Tongue (tissue), 1 donor: ENCODE measurements at regions not wholly inside any gene's neighbourhood (a gene's known extent, or its start where the extent isn't known, plus 50 kb on each side); places are given as distances from the start of the nearest gene placed in this dataset.
"Not testable (repeated sequence)": the region's sequence is repeated elsewhere in the genome, so short reads cannot be mapped to it uniquely, and the experiment has no call there.

ENCODE experiments used
- DNase-seq: peaks from one replicate; pipeline ENCODE4 v3.0.0-alpha.2; 2015

DNA sequence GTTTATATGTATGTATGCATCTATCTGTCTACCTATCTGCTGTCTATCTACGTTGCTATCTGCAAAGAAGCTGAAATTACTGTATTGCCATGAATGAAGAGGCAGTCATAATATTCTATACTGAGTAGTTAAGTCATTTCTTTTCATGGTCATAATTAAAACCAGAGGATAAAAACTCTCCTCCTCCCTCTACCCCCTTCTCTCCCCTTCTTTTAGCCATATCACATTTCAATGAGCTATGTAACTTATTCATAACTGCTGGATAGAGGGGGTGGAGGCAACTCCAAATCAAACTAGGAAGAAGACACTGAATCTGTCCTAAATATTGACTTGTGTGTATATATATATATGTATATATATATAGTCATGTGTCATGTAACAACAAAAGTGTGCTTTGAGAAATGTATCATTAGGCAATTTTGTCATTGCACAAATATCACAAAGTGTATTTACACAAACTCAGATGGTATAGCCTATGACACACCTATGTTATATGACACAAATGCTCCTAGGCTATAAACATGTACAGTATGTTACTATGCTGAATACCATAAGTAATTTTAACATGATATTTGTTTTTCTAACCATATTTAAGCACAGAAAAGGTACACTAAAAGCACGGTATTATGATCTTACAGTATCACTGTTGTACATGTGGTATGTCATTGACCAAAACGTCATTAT lies 229.7 kb upstream of the KCNMB2 start:
- DNase-seq = no peak

DNA sequence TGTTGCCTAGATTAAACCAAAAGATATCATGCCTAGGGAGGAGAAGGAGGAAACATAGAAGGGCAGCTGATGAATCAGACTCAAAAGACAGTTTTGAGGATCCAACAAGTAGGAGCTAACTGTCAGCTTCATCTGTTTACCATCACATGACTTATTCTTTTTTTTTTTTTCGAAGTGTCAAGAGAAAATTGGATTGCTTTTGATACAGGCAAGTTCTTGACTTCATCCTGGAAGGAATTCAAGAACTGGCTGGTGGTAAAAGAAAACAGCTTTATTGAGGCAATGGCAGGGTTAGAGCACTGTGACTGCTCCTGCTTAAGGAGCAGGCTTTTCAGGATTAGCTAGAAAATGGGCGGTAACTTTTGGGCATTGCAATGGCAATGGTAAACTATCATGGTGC lies 227.5 kb upstream of the KCNMB2 start:
- no peak for DNase-seq

DNA sequence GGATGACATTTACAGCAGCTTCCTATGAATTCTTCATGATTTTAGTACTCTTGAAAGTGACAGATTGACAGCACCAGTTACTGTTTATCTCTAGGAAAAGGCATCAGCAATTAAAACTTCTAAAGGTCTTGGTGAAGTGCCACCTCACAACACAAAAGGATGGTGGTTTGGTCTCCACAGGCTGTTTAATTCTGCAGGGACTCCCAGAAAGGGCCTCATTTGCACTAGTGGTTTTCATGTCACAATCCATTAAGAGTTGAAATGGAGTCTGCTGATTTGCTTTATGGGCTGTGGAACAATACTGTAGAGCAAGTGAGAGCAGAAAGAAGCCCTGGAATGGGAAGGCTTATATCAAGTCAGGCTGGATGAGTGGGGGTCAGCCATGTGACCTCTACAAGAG lies 225.3 kb upstream of the KCNMB2 start:
- DNase-seq = no peak

DNA sequence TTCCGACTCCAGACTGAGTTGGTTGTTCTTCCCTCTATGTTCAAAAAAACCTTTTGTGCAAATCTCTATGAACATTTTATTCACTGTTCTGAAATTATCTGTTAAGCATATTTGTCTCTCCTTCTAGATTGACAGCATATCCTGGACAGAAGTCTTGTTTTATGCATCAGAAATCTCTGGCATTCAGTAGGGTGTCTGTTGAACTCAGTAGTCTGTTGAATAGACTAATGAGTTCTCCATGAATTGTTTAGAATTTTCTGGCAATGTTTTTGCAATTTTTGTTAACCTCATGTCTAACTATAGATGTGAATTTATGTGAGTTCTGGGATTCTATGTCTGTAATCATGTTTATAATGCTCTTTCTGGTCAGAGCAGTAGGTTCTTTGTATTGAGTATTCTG lies 222.5 kb upstream of the KCNMB2 start:
- no peak for DNase-seq

DNA sequence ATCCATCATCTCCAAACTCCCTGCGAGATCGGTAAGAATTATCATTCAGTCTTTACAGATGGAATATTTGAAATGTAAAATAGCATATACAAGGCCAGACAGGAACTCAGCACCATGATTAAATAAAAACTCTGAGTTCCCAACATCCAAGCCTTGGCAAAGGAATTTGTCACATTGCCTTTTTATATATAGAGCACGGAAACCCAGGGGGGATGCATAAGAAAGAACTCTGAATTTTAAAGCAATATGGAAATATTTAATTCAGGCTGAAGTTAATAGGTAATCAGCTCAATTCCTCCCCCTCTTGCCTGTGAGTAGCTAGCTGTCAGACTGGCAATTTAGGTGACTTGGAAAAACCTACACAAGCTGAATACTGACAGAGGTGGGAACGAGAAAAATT lies 217.9 kb upstream of the KCNMB2 start:
- DNase-seq = no peak

DNA sequence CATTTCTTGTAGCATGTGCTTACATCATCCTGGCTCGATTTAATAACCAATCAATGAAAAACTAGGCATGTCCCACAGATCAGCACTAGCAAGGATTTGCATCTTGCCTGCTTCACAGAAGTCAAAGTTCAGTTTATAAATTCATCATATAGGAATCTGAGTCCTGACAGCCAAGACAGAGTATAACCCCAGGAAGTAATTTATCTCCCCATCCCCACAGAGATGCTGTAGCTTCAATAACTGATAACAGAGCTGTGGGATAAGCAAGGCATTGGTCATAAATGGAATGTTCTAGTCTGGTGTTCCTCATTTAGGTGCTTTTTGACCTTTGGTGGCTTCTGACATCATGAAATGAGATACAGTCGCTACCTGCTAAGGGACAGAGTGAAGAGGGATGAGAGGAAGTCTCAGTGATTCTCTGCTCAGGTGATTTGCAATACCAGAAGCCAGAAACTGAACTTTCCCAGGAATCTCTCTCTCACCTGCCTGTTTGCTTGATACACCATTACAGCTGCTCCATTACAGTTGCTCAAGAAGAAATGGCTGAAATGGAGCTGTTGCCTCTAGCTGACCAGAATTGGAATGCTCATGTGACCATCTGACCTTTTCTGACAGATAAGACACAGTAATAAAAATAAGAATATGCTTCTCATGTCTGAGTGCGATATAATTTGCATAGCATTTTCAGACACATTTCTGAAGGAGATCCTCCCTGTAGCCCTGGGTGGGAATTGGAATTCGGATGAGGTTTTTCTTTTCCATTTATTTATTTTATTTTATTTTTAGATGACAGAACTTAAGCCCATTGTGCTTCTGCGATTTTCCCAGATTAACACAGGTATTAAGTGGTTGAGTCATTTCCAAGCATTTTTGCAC lies 217.1 kb upstream of the KCNMB2 start:
- no peak for DNase-seq

DNA sequence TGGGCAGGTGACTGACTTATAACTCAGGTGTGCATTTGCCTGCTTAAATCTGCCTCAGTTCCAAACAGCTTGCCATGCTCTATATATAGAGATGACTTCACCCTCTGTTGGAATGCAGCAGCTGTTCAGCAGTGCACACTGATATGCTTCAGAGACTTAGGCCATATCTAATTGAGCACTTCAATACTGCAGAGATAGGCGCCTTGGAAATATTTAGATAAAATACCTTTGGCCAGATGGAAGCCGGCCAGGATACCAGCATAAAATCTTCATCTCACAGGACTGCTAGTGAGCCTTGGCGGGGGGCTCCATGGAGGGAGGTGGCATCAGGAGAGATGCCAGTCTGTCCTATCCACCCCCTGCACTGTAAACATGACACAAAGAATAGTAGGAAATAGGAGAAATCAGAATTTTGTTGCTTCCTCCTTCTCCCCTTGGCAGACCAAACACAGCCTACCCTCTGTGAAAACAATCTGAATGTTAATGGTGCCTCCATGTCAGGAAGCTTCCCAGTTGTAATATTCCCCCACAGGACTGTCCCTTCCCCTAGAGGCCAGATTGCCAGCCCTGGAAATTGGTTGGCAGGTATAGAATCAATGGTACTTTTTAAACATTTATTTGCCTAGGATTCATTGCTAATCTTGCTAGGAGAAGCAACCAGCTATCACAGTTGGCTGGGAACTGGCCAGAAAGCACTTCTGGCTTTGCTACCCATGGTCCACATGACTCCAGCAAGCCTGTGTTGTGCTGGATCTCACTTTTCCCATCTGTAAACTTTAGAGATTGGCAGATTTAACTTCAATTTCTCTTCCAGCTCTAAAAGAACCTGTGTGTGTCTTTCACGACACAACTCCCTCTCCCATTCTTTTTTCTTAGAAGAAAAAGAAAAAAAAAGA lies 215.5 kb upstream of the KCNMB2 start:
- peak; percentile 94 for DNase-seq

DNA sequence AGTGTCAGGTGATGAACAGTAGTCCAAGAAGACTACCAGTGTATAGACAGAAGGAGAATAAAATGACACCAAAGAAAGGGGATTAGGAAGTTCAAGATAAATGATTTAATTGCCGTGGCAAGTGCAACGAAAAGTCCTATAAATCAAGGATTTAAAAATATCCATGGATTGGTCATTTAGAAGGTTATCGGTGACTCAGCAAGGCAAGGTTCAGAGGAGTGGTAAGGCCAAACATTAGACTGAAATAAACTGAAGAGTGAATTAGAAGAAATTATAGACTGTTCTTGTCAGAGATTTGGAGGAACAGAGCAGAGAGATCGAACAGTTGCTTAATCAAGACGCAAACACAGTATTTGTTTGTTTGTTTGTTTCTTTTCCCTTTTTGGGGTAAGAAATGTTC lies 211.9 kb upstream of the KCNMB2 start:
- no peak for DNase-seq

DNA sequence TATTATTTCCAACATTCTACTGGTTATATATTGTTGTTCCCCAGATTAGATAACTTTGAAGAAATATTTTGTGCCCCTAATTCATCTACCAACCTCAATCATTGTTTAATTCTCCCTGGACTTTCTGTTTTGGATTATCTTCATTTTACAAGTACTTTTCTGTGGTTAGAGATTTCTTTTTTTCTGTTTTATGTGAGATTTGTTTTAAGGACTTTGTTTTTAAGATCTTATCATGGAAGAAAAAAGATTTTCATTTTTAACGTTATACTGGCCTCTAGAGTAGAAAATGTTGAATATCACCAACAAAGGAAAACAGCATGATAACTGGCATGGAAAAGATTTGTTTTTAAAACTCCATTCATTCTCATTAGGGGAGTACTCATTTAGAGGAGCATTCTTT lies 210.9 kb upstream of the KCNMB2 start:
- DNase-seq = peak; percentile 62

DNA sequence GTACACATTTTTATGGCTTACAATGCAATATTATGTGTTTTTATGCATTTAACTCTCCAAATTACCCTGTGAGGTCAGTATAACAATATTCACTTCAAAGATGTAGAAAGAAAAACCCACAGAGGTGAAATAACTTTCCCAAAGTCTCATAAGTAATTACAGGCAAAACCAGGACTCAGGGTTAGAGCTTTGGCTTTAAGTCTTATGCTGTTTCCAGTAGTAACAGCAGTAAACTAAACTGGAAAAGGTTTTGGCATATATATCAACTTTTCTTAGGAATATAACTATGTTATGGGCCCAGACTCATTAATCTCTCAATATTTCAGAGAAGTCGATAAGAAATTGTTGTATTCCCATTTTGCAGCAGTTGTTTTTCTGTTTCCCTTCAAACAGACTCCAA lies 206.3 kb upstream of the KCNMB2 start:
- no peak for DNase-seq

DNA sequence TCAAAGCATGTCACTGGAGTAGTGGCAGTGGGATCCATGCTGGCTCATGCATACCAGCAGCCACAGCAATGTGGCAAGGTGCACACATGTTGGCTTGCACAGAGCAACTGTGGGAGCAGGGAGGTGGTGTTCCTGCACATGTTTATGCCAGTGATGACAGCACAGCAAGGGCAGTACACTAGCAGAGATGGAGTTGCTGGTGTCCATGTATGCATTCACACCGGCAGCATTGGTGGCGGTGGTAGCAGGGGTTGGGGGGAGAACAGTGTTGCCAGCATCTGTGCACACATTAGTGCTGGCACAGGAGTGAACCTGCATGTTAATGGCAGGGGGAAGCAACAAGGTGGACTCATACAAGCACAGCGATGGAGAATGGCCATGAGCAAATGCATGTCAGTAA lies 202.0 kb upstream of the KCNMB2 start:
- no peak for DNase-seq

DNA sequence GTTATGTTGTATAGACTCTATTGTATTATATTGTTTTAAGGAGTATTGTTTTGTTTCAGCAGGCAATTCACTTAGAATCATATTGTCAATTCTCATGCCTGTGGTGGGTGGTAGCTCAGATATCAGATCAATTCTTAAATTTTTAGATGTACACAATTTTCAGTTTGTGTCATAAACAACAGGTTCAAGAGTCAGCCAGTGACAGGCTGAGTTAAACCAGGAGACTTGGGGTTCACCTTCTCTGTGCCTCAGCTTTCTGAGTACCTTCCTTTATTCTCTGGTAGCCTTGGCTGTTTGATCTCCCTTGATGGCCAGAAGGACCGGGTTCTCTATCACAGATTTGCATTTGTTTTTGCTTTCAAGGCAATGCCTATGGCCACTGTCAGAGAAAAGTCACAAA lies 199.9 kb upstream of the KCNMB2 start:
- no peak for DNase-seq

DNA sequence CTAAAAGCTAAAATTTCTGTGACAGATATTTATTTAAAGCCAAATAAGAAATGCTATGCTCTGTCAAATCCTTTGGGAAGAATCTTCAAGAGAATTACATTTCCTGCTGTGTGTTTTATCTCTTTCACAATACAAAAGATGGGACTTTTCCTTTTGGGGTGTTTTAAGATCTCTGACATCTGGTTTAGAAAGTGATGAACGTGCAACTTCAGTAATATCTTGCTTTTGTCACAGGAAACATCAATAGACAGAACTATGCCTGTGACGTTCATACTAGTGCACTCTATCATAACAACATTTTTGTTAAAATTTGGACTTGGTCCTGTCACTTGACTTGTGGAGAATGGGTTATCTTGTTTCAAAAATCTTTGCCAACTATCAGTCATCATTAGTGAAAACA lies 195.7 kb upstream of the KCNMB2 start:
- DNase-seq = no peak

DNA sequence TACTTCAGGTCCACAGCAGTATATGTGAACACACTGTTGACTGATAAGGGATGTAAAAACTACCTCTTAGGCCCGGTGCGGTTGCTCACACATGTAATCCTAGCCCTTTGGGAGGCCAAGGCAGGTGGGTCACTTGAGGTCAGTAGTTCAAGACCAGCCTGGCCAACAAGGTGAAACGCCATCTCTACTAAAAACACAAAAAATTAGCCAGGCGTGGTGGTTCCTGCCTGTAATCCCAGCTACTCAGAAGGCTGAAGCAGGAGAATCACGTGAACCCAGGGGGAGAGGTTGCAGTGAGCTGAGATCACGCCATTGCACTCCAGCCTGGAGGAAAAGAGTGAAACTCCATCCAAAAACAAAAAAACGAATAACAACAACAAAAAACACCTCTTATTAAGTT lies 194.6 kb upstream of the KCNMB2 start:
- no peak for DNase-seq

DNA sequence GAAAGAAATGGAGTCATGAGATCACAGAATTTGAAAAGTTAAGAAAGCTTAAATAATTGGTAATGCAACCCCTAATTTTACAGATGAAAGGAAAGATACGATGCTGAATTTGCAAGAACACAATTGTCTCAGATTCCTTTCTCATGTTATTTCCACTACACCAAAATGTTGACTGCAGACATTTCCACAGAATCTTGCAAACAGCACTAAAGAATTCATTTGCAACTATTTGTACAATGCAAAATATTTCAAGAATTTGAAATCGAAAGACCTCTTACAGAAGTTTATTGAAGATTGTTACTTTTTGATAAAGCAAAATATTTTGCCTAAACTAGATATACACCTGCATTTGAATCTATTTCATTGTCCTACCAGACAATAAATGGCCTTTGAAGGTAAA lies 194.1 kb upstream of the KCNMB2 start:
- DNase-seq = no peak

DNA sequence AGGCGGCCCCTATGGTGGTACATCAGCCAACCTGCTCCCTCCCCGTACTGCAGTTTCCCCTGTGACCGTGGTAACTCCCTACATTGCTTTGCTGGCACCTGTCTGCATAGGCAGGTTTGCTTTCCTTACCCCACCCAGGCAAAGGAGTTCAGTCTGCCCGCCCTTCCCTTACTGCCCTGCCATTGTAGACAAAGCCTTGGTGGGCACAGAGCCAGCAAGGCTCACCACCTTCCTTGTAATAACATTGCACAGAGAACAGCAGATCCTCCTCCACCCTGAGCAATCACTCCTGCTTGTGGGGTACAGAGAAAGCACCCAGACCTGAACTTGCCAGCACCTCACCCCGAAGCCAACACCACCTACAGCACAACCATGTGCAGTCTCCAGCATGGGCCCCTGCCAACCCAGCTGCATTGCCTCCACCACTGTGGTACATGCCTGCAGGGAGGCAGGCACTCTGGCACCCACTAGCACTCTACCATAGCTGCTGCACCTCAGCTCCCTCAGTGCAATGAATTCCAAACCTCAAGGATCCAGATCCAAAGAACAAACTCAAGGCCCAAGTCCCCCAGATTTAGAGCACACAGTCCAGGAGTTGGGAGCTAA lies 192.7 kb upstream of the KCNMB2 start:
- no peak for DNase-seq

DNA sequence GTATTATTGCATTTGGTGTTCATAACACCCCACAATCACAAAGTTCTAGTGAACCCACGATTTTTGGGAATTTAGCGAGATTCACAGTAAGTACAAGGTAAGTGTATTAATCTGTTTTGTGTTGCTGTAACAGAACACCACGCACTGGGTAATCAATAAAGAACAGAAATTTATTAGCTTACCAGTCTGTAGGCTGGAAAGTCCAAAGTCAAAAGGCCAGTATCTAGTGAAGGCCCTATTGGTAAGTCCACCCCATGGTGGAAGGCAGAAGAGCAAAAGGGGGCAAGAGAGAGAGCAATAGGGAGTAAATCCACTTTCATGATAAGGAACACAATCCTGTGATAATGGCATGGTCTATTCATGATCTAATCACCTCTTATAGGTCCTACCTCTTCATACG lies 190.3 kb upstream of the KCNMB2 start:
- no peak for DNase-seq

DNA sequence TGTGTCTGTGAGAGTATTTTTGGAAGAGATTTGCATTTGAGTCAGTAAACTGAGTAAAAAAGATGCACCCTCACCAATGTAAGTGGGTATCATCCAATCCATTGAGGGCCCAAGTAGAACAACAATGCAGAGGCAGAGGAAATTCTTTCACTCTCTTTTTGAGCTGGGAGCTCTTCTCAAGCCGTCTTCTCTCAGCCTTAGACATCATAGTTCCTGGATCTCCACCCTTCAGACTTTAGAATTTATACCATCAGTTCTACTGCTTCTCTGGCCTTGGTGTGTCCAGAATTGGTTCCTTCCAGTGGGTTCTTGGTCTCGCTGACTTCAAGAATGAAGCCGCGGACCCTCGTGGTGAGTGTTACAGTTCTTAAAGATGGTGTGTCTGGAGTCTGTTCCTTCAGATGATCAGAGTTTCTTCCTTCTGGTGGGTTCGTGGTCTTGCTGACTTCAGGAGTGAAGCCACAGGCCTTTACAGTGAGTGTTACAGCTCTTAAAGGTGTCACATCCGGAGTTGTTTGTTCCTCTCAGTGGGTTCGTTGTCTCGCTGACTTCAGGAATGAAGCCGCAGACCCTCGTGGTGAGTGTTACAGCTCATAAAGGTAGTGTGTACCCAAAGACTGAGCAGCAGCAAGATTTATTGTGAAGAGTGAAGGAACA lies 187.5 kb upstream of the KCNMB2 start:
- not testable (repeated sequence) for DNase-seq

DNA sequence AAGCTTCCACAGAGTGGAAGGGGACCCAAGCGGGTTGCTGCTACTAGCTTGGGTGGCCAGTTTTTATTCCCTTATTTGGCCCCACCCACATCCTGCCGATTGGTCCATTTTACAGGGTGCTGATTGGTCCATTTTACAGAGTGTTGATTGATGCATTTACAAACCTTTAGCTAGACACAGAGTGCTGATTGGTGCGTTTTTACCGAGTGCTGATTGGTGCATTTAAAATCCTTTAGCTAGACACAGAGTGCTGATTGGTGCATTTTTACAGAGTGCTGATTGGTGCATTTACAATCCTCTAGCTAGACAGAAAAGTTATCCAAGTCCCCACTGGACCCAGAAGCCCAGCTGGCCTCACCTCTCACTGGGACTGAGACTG lies 187.0 kb upstream of the KCNMB2 start:
- not testable (repeated sequence) for DNase-seq

DNA sequence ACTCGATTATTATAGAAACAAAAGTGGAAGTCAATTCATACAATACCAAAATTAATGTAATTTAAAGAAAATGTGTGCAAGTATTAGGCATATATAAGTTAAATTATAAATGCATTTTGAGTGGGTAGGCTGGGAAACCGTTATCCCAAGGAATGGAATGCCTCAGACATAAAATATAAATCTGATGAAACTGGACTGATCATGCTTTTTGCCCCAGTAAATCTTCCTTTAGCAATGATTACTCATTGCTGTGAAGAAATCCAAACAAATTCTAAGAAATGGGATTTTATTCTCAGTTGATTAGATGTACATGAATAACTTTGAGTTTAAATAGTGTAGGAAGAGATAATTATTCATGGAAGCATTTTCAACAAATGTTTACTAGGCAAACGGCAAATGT lies 185.5 kb upstream of the KCNMB2 start:
- no peak for DNase-seq

DNA sequence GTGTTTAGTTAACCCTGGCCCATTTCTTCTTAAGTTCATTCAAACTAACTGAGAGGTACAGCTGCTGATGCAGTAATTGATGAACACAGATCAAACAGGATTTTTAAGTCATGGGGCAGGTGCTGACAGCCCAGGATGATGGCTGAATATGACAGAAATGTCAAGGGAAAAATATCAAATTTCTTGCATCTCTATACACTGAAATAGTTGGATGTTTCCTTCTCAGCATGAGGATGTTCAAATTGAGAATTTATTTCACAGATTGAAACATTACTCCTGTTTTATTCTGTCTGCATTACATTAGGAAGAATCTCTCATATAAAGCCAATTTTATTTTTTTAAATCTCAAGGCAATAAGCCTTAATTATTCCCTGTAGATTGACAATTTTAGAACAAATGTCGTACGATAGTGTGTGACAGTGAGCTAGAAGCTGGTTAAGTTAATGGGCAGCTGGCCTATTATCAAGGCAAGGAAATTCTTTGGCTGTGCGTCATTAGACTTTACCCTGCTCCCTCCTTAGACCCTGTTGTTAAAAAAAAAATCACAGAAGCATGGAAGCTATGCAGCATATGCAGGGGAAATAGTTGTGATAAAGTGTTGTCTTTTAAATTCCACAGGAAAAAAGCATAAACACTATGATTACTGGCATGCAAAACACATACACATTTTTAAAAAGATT lies 183.8 kb upstream of the KCNMB2 start:
- peak; percentile 61 for DNase-seq
